22Rv1 (cell line): ENCODE measurements at regions not wholly inside any gene's neighbourhood (a gene's known extent, or its start where the extent isn't known, plus 50 kb on each side); places are given as distances from the start of the nearest gene placed in this dataset.
"Not testable (repeated sequence)": the region's sequence is repeated elsewhere in the genome, so short reads cannot be mapped to it uniquely, and the experiment has no call there.

ENCODE experiments used
- H3K27ac ChIP-seq: fragments of 450-650 bp; 2 replicates; pipeline ENCODE4 v1.5.1; 2017
- ZFX ChIP-seq: fragments of 450-650 bp; IDR thresholded peaks from 2 replicates; pipeline ENCODE4 v1.6.1; 2017; ENCODE audit warnings: antibody characterized with exemption, borderline replicate concordance
- TF ChIP-seq, protein P1 (sequence below): fragments of 450-650 bp; IDR thresholded peaks from 2 replicates; pipeline ENCODE4 v1.5.1; 2017; ENCODE audit warnings: mild to moderate bottlenecking

DNA sequence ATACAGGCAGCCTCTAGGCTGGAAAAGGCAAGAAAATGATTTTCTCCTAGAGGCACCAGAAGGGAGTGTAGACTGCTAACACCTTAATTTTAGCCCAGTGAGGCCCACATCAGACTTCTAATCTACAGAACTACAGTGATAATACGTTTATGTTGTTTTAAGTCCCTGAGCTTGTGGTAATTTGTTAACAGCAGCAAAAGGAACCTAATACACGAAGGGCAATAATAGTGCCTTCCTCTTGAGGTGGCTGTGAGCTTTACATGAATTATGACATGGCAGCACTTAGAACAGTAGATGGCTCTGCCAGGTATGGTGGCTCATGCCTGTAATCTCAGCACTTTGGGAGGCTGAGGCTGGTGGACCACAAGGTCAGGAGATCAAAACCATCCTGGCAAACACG is 118.8 kb downstream of the ZNF664 start:
- no peak for TF ChIP-seq ZFX
- TF ChIP-seq, protein P1, sequence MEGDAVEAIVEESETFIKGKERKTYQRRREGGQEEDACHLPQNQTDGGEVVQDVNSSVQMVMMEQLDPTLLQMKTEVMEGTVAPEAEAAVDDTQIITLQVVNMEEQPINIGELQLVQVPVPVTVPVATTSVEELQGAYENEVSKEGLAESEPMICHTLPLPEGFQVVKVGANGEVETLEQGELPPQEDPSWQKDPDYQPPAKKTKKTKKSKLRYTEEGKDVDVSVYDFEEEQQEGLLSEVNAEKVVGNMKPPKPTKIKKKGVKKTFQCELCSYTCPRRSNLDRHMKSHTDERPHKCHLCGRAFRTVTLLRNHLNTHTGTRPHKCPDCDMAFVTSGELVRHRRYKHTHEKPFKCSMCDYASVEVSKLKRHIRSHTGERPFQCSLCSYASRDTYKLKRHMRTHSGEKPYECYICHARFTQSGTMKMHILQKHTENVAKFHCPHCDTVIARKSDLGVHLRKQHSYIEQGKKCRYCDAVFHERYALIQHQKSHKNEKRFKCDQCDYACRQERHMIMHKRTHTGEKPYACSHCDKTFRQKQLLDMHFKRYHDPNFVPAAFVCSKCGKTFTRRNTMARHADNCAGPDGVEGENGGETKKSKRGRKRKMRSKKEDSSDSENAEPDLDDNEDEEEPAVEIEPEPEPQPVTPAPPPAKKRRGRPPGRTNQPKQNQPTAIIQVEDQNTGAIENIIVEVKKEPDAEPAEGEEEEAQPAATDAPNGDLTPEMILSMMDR: no peak
- H3K27ac ChIP-seq: no peak overlapping the region

- not testable (repeated sequence) for H3K27ac ChIP-seq
Observed at GRCh38 chr12:124092532-124092931, 119.5 kb downstream of the ZNF664 start.

- H3K27ac ChIP-seq: no peak overlapping the region
- TF ChIP-seq, protein P1: no peak
- TF ChIP-seq ZFX: no peak
Observed at GRCh38 chr12:124093297-124093696, 120.3 kb downstream of the ZNF664 start.

GRCh38 chr12:124094188-124094587 is 121.2 kb downstream of the ZNF664 start:
- H3K27ac ChIP-seq: no peak overlapping the region
- no peak for TF ChIP-seq ZFX
- TF ChIP-seq, protein P1: no peak

DNA sequence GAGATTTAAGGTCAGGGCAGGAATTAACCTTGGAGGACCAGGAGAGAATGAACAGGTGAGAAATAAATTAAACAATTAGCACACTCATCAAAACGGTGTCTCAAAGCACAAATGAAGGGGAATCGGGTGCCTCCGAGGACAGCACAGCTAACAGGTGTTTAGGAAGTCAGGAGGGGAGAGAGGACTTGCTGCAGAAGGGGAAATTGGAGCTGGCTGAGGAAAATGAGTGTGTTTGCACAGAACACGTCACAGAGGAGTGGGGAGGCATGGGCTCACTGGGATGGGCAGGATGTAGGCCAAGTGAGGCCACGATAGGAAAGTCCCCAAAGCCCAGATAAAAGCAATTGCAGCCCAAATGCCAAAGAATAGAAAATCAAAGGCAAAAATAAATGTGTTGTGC is 121.7 kb downstream of the ZNF664 start:
- TF ChIP-seq ZFX: no peak
- TF ChIP-seq, protein P1: no peak
- no peak overlapping the region for H3K27ac ChIP-seq

- TF ChIP-seq, protein P1: no peak
- TF ChIP-seq ZFX: no peak
- H3K27ac ChIP-seq: no peak overlapping the region
Observed at GRCh38 chr12:124096109-124096508, 123.1 kb downstream of the ZNF664 start.

GRCh38 chr12:124096869-124097434 is 123.9 kb downstream of the ZNF664 start:
- TF ChIP-seq, protein P1: no peak
- TF ChIP-seq ZFX: no peak

DNA sequence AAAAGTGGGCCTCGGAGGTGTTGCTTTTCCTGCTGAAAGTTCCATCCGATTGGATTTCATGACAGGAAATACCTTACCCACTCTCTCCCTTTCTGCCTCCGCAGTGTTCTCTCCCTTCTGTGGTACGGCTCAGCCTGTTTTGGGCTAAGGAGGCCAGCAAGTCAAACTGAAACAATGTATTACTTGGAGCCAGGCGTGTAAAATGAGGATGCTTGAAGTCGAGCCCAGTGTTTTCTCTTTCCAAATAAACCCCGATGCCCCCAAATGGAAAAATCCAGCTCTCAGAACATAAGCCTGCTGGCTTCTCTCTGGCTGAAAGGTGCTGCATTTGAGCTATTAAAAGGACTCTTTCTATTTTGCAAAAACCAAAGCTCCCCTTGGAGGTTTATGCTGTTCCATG is 124.7 kb downstream of the ZNF664 start:
- TF ChIP-seq ZFX: no peak
- TF ChIP-seq, protein P1: no peak
- no peak overlapping the region for H3K27ac ChIP-seq

More at GRCh38 chr12:124096869-124097434, 123.9 kb downstream of the ZNF664 start:
- no peak overlapping the region for H3K27ac ChIP-seq
